ENCODE measurements at regions not wholly inside any gene's neighbourhood (a gene's known extent, or its start where the extent isn't known, plus 50 kb on each side); places are given as distances from the start of the nearest gene placed in this dataset.

GRCh38 chr13:65155861-65156260 is 2074.3 kb downstream of the PCDH9 start:
- no peak for DNase-seq (ENCODE audit: low read depth)

- no peak for DNase-seq (ENCODE audit: low read depth)
Observed at GRCh38 chr13:65154661-65155447, 2075.3 kb downstream of the PCDH9 start.

- no peak for DNase-seq (ENCODE audit: low read depth)
Observed at GRCh38 chr13:65149687-65150086, 2080.4 kb downstream of the PCDH9 start.

- no peak for DNase-seq (ENCODE audit: low read depth)
Observed at GRCh38 chr13:65143920-65144319, 2086.2 kb downstream of the PCDH9 start.

GRCh38 chr13:65133094-65133493 is 2097.0 kb downstream of the PCDH9 start:
- no peak for DNase-seq (ENCODE audit: low read depth)

GRCh38 chr13:65125236-65125635 is 2104.9 kb downstream of the PCDH9 start:
- no peak for DNase-seq (ENCODE audit: low read depth)

GRCh38 chr13:65112531-65112941 is 2117.6 kb downstream of the PCDH9 start:
- peak; percentile 47 for DNase-seq (ENCODE audit: low read depth)

- DNase-seq (ENCODE audit: low read depth) = peak; percentile 3
Observed at GRCh38 chr13:65112123-65112522, 2118.0 kb downstream of the PCDH9 start.

GRCh38 chr13:65111223-65111622 is 2118.9 kb downstream of the PCDH9 start:
- DNase-seq (ENCODE audit: low read depth) = no peak

- DNase-seq (ENCODE audit: low read depth) = peak; percentile 17
Observed at GRCh38 chr13:65104436-65104835, 2125.7 kb downstream of the PCDH9 start.

- DNase-seq (ENCODE audit: low read depth) = no peak
Observed at GRCh38 chr13:65103351-65103750, 2126.8 kb downstream of the PCDH9 start.

GRCh38 chr13:65095161-65096082 is 2134.7 kb downstream of the PCDH9 start:
- DNase-seq (ENCODE audit: low read depth) = no peak

GRCh38 chr13:65093357-65093756 is 2136.8 kb downstream of the PCDH9 start:
- no peak for DNase-seq (ENCODE audit: low read depth)

GRCh38 chr13:65091031-65091430 is 2139.1 kb downstream of the PCDH9 start:
- DNase-seq (ENCODE audit: low read depth) = no peak

GRCh38 chr13:65090186-65090585 is 2139.9 kb downstream of the PCDH9 start:
- no peak for DNase-seq (ENCODE audit: low read depth)

- no peak for DNase-seq (ENCODE audit: low read depth)
Observed at GRCh38 chr13:65088906-65089305, 2141.2 kb downstream of the PCDH9 start.

GRCh38 chr13:65085977-65086376 is 2144.2 kb downstream of the PCDH9 start:
- no peak for DNase-seq (ENCODE audit: low read depth)

GRCh38 chr13:65074248-65074647 is 2155.9 kb downstream of the PCDH9 start:
- no peak for DNase-seq (ENCODE audit: low read depth)

- no peak for DNase-seq (ENCODE audit: low read depth)
Observed at GRCh38 chr13:65064967-65065366, 2165.2 kb downstream of the PCDH9 start.

- no peak for DNase-seq (ENCODE audit: low read depth)
Observed at GRCh38 chr13:65063753-65064152, 2166.4 kb downstream of the PCDH9 start.

GRCh38 chr13:65057986-65058385 is 2172.2 kb downstream of the PCDH9 start:
- DNase-seq (ENCODE audit: low read depth) = peak; percentile 14

- no peak for DNase-seq (ENCODE audit: low read depth)
Observed at GRCh38 chr13:65054277-65054676, 2175.9 kb downstream of the PCDH9 start.

GRCh38 chr13:65036999-65037398 is 2193.1 kb downstream of the PCDH9 start:
- DNase-seq (ENCODE audit: low read depth) = no peak

Data from iris pigment epithelial cell (primary cell).